ENCODE measurements at regions not wholly inside any gene's neighbourhood (a gene's known extent, or its start where the extent isn't known, plus 50 kb on each side); places are given as distances from the start of the nearest gene placed in this dataset.

DNA sequence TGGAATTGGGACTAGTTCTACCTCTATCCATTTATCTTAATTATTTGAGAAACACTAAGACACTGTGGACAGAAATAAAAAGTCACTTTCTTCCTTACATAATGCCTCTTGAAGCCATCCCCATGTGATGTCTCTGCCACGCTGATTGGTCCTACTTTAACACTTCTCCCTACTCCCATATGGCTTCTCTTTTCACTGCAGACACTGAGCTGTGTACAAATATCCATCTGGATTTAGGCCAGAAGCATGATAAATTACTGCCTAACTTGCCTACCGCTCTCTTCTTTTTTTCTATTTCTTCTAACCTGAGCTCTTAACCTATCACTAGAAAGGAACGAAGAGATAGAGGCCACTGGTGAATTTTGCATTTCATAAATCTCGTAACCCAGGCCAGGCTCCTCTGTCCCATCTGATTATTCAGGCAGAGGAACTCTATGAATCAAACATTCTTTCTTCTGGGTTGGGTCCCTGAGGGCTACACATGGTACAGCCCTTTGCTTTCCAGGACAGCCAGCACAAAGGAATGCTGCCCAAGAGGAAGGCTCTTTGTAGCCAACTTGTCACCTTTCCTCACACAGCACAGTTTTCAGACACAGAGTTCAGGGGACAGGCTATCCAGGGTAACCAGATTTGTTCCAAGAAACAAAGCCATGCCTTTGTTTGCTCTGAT, 878.5 kb upstream of the LRRC4C start:
- TF ChIP-seq, protein P1, sequence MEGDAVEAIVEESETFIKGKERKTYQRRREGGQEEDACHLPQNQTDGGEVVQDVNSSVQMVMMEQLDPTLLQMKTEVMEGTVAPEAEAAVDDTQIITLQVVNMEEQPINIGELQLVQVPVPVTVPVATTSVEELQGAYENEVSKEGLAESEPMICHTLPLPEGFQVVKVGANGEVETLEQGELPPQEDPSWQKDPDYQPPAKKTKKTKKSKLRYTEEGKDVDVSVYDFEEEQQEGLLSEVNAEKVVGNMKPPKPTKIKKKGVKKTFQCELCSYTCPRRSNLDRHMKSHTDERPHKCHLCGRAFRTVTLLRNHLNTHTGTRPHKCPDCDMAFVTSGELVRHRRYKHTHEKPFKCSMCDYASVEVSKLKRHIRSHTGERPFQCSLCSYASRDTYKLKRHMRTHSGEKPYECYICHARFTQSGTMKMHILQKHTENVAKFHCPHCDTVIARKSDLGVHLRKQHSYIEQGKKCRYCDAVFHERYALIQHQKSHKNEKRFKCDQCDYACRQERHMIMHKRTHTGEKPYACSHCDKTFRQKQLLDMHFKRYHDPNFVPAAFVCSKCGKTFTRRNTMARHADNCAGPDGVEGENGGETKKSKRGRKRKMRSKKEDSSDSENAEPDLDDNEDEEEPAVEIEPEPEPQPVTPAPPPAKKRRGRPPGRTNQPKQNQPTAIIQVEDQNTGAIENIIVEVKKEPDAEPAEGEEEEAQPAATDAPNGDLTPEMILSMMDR (IDR thresholded peaks at IDR 0.05): no peak
- TF ChIP-seq POLR2A (IDR thresholded peaks at IDR 0.05) (no peak), POLR2AphosphoS5 (IDR thresholded peaks at IDR 0.05) (no peak), EP300 (IDR thresholded peaks at IDR 0.05) (no peak)

Data from stomach (tissue), 4 donors.